Testis (tissue), 2 donors: ENCODE measurements at regions not wholly inside any gene's neighbourhood (a gene's known extent, or its start where the extent isn't known, plus 50 kb on each side); places are given as distances from the start of the nearest gene placed in this dataset.

ENCODE experiments used
- POLR2A ChIP-seq: fragments of 450-650 bp; IDR thresholded peaks from one replicate; pipeline ENCODE4 v1.6.1; 2017; ENCODE audit warnings: antibody characterized with exemption, mild to moderate bottlenecking, moderate library complexity
- TF ChIP-seq, protein P1 (sequence below), 3 experiments: fragments of 450-650 bp in 2 of 3; fragments of 200-600 bp in 1 of 3; sonication (generic) in 1 of 3; IDR thresholded peaks; one replicate each; pipeline ENCODE4 v1.5.1; 2016 to 2019; ENCODE audit warnings: antibody characterized with exemption in 3 of 3, mild to moderate bottlenecking in 2 of 3, moderate library complexity in 1 of 3

DNA sequence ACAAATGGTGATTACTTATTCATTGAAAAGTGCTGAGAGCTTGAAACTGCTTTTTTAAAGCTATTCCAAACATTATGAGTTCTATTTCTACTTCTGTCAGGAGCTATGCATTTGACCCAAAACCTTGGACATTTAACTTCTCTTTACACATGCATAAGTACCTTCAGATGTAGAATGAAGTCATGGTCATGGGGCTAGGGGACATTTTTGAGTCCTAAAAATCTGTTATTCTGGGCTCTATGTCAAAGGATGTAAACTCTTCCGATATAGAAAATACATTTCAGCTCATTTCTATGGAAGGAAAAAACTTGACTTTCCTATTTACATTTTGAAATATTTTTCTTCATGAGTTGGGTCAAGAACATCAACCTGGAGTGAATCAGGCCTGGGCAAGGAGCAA, 179.5 kb upstream of the CXCL12 start:
- TF ChIP-seq, protein P1, sequence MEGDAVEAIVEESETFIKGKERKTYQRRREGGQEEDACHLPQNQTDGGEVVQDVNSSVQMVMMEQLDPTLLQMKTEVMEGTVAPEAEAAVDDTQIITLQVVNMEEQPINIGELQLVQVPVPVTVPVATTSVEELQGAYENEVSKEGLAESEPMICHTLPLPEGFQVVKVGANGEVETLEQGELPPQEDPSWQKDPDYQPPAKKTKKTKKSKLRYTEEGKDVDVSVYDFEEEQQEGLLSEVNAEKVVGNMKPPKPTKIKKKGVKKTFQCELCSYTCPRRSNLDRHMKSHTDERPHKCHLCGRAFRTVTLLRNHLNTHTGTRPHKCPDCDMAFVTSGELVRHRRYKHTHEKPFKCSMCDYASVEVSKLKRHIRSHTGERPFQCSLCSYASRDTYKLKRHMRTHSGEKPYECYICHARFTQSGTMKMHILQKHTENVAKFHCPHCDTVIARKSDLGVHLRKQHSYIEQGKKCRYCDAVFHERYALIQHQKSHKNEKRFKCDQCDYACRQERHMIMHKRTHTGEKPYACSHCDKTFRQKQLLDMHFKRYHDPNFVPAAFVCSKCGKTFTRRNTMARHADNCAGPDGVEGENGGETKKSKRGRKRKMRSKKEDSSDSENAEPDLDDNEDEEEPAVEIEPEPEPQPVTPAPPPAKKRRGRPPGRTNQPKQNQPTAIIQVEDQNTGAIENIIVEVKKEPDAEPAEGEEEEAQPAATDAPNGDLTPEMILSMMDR (IDR thresholded peaks at IDR 0.05): no peak
- TF ChIP-seq POLR2A: no peak
